Endothelial cell of umbilical vein (primary cell): ENCODE measurements at regions not wholly inside any gene's neighbourhood (a gene's known extent, or its start where the extent isn't known, plus 50 kb on each side); places are given as distances from the start of the nearest gene placed in this dataset.

Experiments
- EZH2 ChIP-seq: IDR thresholded peaks from 2 replicates; pipeline ENCODE4 v1.6.1; 2012; ENCODE audit warnings: borderline replicate concordance, low read depth, mild to moderate bottlenecking, moderate library complexity, low read length, inconsistent platforms; ENCODE audit not compliant: severe bottlenecking
- MAX ChIP-seq: IDR thresholded peaks from 2 replicates; pipeline ENCODE4 v1.6.1; 2011; ENCODE audit not compliant: insufficient read depth, insufficient read length
- POLR2A ChIP-seq: IDR thresholded peaks from 2 replicates; pipeline ENCODE4 v1.6.1; 2012; ENCODE audit warnings: low read depth, mild to moderate bottlenecking, control low read depth, low read length
- POLR2AphosphoS5 ChIP-seq: IDR thresholded peaks from 2 replicates; pipeline ENCODE4 v1.6.1; 2012; ENCODE audit warnings: low read depth, mild to moderate bottlenecking, control low read depth, low read length, moderate library complexity; ENCODE audit not compliant: insufficient read depth
- TF ChIP-seq, protein P1 (sequence below), 2 donors: IDR thresholded peaks; 1 replicate in 1 of 2; 2 replicates in 1 of 2; pipeline ENCODE4 v1.5.1; 2011; ENCODE audit warnings: low read length in 2 of 2, mild to moderate bottlenecking in 2 of 2, moderate library complexity in 2 of 2, control low read depth in 1 of 2, inconsistent platforms in 1 of 2, low read depth in 1 of 2; ENCODE audit not compliant: insufficient read depth in 1 of 2; ENCODE audit errors: extremely low read depth in 1 of 2

GRCh38 chr3:147518465-147518864 is 109.3 kb downstream of the ZIC1 start:
- TF ChIP-seq, protein P1, sequence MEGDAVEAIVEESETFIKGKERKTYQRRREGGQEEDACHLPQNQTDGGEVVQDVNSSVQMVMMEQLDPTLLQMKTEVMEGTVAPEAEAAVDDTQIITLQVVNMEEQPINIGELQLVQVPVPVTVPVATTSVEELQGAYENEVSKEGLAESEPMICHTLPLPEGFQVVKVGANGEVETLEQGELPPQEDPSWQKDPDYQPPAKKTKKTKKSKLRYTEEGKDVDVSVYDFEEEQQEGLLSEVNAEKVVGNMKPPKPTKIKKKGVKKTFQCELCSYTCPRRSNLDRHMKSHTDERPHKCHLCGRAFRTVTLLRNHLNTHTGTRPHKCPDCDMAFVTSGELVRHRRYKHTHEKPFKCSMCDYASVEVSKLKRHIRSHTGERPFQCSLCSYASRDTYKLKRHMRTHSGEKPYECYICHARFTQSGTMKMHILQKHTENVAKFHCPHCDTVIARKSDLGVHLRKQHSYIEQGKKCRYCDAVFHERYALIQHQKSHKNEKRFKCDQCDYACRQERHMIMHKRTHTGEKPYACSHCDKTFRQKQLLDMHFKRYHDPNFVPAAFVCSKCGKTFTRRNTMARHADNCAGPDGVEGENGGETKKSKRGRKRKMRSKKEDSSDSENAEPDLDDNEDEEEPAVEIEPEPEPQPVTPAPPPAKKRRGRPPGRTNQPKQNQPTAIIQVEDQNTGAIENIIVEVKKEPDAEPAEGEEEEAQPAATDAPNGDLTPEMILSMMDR (IDR thresholded peaks at IDR 0.05; ENCODE audit: extremely low read depth in 1 of 2, insufficient read depth in 1 of 2, low read depth in 1 of 2, low read length in 2 of 2): no peak
- TF ChIP-seq POLR2AphosphoS5 (no peak), POLR2A (no peak), MAX (no peak), EZH2 (no peak)
